ENCODE measurements at regions not wholly inside any gene's neighbourhood (a gene's known extent, or its start where the extent isn't known, plus 50 kb on each side); places are given as distances from the start of the nearest gene placed in this dataset.
A peak's percentile ranks its signal among the peaks of the same experiment; 100 is the strongest.
"Not testable (repeated sequence)": the region's sequence is repeated elsewhere in the genome, so short reads cannot be mapped to it uniquely, and the experiment has no call there.

DNA sequence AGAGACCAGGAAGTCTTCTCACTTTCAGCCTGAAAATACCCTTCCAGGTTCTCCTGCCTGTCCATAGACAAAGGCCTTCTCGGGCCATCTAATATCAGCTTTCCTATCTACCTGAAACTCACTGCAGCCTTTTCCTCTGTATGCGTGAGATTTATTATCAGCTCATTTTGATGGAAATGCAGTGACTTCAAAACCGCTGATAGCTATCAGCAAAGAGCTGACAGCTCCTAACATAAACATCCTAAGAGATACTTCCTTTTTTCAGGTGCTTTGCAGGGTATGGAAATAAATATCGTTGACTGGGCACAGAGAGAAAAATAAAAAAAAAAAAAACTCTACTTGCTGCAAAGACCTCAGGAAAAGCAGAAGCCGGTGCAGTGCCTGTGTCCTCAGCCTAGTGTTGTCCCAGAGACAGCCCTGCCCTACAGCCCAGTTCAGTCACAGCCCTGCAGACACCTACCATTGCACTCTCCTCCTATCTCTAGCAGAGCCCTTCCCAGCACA is 215.0 kb upstream of the EGLN3 start:
- Histone ChIP-seq H3K27ac (ENCODE audit: low read depth, low read length) (no peak overlapping the region), H3K36me3 (ENCODE audit: control insufficient read depth in 3 of 3, insufficient read depth in 3 of 3, low read length in 3 of 3) (no peaks in the 10 kb centered on the region)

DNA sequence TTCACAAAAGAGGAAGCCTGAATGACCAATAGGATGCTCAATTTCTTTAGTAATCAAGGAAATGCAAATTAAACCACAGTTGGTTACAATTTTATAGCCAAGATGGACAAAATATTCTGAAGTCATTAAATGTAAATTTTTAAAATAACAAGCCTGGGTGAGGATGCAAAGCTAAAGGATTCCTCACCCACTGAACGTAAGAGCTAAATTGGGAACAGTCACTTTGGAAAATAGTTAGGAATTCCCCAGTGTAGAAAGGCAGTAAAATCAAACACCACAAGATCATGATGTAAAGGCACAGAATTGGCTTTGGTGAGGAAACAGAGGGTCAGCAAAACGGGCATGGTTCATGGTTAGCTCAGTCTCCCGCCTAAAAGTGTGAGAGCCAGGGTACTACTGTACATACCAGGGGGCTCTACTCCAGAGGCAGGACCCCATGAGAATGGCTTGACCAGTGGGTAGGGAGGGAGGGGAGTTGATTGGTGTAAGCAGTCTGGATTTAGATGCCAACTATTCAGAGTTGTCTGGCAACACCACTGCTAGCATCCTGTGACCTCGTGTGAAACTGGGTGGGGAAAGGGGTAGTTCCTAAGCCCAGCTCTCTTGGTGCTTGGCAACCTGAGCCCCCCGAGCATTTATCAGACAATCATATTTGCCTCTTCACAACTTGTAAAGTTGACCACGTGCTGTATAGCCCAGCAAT is 213.4 kb upstream of the EGLN3 start:
- Histone ChIP-seq H3K9ac (ENCODE audit: low read depth in 1 of 3, low read length in 3 of 3) (no peak overlapping the region), H3K4me3 (ENCODE audit: low read length in 3 of 3) (no peak overlapping the region)

More for the DNA sequence above, 215.0 kb upstream of the EGLN3 start:
- Histone ChIP-seq H3K27me3 (ENCODE audit: control insufficient read depth in 3 of 3, insufficient read depth in 3 of 3, low read length in 3 of 3) (no peaks in the 10 kb centered on the region), H3K9ac (ENCODE audit: low read depth in 1 of 3, low read length in 3 of 3) (no peak overlapping the region), H3K4me3 (ENCODE audit: low read length in 3 of 3) (no peak overlapping the region), H3K9me3 (ENCODE audit: control insufficient read depth in 3 of 3, low read length in 3 of 3) (no peaks in the 10 kb centered on the region), H3K4me1 (ENCODE audit: control insufficient read depth in 3 of 3, insufficient read depth in 3 of 3, low read length in 3 of 3) (no peaks in the 10 kb centered on the region)

DNA sequence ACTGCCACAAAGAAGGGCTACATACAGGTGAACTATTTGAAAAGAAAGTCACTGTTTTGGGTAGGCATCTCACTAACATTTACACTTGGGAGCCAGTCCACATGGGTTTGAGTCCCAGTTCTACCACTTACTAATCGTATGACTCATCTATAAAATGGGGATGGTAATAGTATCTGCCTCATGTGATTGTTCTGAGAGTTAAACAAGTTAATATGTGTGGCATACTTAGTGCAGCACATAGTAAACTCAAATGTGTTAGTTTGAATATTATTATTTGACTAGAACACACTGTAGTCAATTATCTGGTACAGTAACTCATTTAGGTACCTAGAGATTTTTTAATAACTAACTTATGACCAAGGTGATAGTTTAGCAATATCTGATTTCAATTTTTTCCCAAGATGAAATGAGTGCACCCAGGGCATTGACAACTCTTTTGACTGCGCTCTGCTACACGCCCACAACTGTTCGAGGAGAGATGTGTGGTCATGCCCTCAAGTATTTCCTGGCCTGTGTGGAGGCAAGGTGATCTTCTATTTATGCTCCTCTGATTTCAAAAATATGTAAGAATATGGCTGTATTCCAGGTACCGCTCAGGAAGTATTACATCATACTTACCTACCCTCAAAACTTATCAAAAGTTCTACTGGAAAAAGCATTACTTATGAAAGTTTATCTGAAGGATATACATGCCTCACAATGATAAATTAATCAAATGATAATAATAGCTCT is 210.6 kb upstream of the EGLN3 start:
- no peak overlapping the region for H3K4me3 ChIP-seq (ENCODE audit: low read length in 3 of 3)
- no peaks in the 10 kb centered on the region for H3K36me3 ChIP-seq (ENCODE audit: control insufficient read depth in 3 of 3, insufficient read depth in 3 of 3, low read length in 3 of 3)
- H3K27ac ChIP-seq (ENCODE audit: low read depth, low read length) = no peak overlapping the region
- H3K27me3 ChIP-seq (ENCODE audit: control insufficient read depth in 3 of 3, insufficient read depth in 3 of 3, low read length in 3 of 3) = no peaks in the 10 kb centered on the region
- no peaks in the 10 kb centered on the region for H3K4me1 ChIP-seq (ENCODE audit: control insufficient read depth in 3 of 3, insufficient read depth in 3 of 3, low read length in 3 of 3)
- H3K9ac ChIP-seq (ENCODE audit: low read depth in 1 of 3, low read length in 3 of 3) = no peak overlapping the region
- H3K9me3 ChIP-seq (ENCODE audit: control insufficient read depth in 3 of 3, low read length in 3 of 3) = no peaks in the 10 kb centered on the region

More for the DNA sequence above, 213.4 kb upstream of the EGLN3 start:
- no peaks in the 10 kb centered on the region for H3K36me3 ChIP-seq (ENCODE audit: control insufficient read depth in 3 of 3, insufficient read depth in 3 of 3, low read length in 3 of 3)
- H3K4me1 ChIP-seq (ENCODE audit: control insufficient read depth in 3 of 3, insufficient read depth in 3 of 3, low read length in 3 of 3) = no peaks in the 10 kb centered on the region
- H3K9me3 ChIP-seq (ENCODE audit: control insufficient read depth in 3 of 3, low read length in 3 of 3) = no peaks in the 10 kb centered on the region
- H3K27me3 ChIP-seq (ENCODE audit: control insufficient read depth in 3 of 3, insufficient read depth in 3 of 3, low read length in 3 of 3) = no peaks in the 10 kb centered on the region
- no peak overlapping the region for H3K27ac ChIP-seq (ENCODE audit: low read depth, low read length)

DNA sequence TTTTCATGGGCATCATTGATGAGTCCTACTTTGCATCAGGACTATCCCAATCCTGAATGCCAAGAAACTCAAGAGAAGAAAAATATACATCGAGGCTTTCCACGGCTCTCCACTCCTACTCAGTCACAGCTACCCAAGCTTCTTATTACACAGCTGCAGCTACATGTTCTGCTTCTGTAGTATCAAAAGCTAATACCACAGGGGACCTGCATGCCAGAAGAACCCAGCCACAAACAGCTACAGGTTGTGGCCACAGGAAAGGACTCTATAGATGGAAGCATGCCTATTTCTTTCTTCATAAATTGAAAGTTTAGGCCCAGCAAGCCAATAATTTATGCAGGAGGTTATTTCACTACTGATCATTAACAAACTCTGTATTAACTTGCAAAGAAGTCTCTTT is 209.7 kb upstream of the EGLN3 start:
- Histone ChIP-seq H3K27me3 (ENCODE audit: control insufficient read depth in 3 of 3, insufficient read depth in 3 of 3, low read length in 3 of 3) (no peaks in the 10 kb centered on the region), H3K36me3 (ENCODE audit: control insufficient read depth in 3 of 3, insufficient read depth in 3 of 3, low read length in 3 of 3) (no peaks in the 10 kb centered on the region), H3K27ac (ENCODE audit: low read depth, low read length) (no peak overlapping the region), H3K4me1 (ENCODE audit: control insufficient read depth in 3 of 3, insufficient read depth in 3 of 3, low read length in 3 of 3) (no peaks in the 10 kb centered on the region), H3K9ac (ENCODE audit: low read depth in 1 of 3, low read length in 3 of 3) (no peak overlapping the region), H3K4me3 (ENCODE audit: low read length in 3 of 3) (no peak overlapping the region), H3K9me3 (ENCODE audit: control insufficient read depth in 3 of 3, low read length in 3 of 3) (no peaks in the 10 kb centered on the region)

DNA sequence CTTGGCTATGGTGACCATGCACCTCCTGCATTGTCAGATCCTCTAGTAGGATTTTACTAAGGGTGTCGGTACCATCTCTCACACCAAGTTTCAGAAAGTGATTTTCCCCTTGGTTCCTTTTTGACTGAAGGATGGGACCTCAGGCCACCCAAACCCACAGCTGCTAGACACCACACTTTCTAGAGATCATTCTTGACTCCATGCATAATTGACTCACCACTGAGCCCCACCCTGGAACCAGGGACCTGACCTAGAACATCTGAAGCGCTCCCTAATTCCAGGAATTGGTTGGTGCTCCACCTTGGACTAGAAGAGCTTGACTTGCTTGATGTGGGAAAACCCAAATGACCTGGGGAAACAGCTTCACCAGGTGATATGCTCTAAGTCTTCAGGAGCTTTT is 206.8 kb upstream of the EGLN3 start:
- Histone ChIP-seq H3K9me3 (ENCODE audit: control insufficient read depth in 3 of 3, low read length in 3 of 3) (no peaks in the 10 kb centered on the region), H3K27me3 (ENCODE audit: control insufficient read depth in 3 of 3, insufficient read depth in 3 of 3, low read length in 3 of 3) (no peaks in the 10 kb centered on the region), H3K4me3 (ENCODE audit: low read length in 3 of 3) (no peak overlapping the region), H3K9ac (ENCODE audit: low read depth in 1 of 3, low read length in 3 of 3) (no peak overlapping the region), H3K27ac (ENCODE audit: low read depth, low read length) (no peak overlapping the region), H3K4me1 (ENCODE audit: control insufficient read depth in 3 of 3, insufficient read depth in 3 of 3, low read length in 3 of 3) (no peaks in the 10 kb centered on the region), H3K36me3 (ENCODE audit: control insufficient read depth in 3 of 3, insufficient read depth in 3 of 3, low read length in 3 of 3) (no peaks in the 10 kb centered on the region)

DNA sequence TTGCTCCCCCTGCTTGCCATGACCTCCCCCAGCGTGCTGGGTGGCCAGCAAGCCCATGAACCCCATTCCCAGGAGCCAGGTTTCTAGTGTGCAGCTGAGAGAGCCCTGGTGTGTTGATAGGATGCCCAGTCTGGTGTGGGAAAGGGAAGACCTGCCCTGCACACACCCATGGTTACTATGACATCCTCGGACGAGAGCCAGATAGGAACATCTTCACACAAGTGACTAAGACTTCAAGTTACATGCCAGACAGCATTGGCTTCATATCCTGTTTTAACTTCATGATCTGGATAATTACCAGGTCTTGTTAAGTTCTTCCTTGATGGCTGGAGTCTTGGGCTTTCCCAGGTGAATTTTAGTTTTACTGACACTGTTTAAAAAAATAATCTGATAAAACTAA is 196.6 kb upstream of the EGLN3 start:
- H3K36me3 ChIP-seq (ENCODE audit: control insufficient read depth in 3 of 3, insufficient read depth in 3 of 3, low read length in 3 of 3) = no peaks in the 10 kb centered on the region
- H3K9ac ChIP-seq (ENCODE audit: low read depth in 1 of 3, low read length in 3 of 3) = no peak overlapping the region
- H3K27ac ChIP-seq (ENCODE audit: low read depth, low read length) = no peak overlapping the region
- no peaks in the 10 kb centered on the region for H3K9me3 ChIP-seq (ENCODE audit: control insufficient read depth in 3 of 3, low read length in 3 of 3)
- H3K4me1 ChIP-seq (ENCODE audit: control insufficient read depth in 3 of 3, insufficient read depth in 3 of 3, low read length in 3 of 3) = peaks cover 0 to 4% (median 0%) of the 10 kb centered on the region in 3 donors
- no peak overlapping the region for H3K4me3 ChIP-seq (ENCODE audit: low read length in 3 of 3)
- no peaks in the 10 kb centered on the region for H3K27me3 ChIP-seq (ENCODE audit: control insufficient read depth in 3 of 3, insufficient read depth in 3 of 3, low read length in 3 of 3)

DNA sequence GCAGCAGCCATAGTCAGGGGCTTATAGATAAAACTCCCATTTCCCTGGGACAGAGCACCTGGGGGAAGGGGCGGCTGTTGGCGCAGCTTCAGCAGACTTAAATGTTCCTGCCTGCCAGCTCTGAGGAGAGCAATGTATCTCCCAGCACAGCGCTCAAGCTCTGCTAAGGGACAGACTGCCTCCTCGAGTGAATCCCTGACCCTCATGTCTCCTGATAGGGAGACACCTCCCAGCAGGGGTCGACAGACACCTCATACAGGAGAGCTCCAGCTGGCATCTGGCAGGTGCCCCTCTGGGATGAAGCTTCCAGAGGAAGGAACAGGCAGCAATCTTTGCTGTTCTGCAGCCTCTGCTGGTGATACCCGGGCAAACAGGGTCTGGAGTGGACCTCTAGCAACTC is 189.3 kb upstream of the EGLN3 start:
- H3K4me3 ChIP-seq (ENCODE audit: low read length in 3 of 3); H3K9me3 ChIP-seq (ENCODE audit: control insufficient read depth in 3 of 3, low read length in 3 of 3); H3K9ac ChIP-seq (ENCODE audit: low read depth in 1 of 3, low read length in 3 of 3); H3K27me3 ChIP-seq (ENCODE audit: control insufficient read depth in 3 of 3, insufficient read depth in 3 of 3, low read length in 3 of 3); H3K27ac ChIP-seq (ENCODE audit: low read depth, low read length); H3K36me3 ChIP-seq (ENCODE audit: control insufficient read depth in 3 of 3, insufficient read depth in 3 of 3, low read length in 3 of 3): not testable (repeated sequence)
- H3K4me1 ChIP-seq (ENCODE audit: control insufficient read depth in 3 of 3, insufficient read depth in 3 of 3, low read length in 3 of 3) = peaks cover 0 to 11% (median 8%) of the 10 kb centered on the region in 3 donors

DNA sequence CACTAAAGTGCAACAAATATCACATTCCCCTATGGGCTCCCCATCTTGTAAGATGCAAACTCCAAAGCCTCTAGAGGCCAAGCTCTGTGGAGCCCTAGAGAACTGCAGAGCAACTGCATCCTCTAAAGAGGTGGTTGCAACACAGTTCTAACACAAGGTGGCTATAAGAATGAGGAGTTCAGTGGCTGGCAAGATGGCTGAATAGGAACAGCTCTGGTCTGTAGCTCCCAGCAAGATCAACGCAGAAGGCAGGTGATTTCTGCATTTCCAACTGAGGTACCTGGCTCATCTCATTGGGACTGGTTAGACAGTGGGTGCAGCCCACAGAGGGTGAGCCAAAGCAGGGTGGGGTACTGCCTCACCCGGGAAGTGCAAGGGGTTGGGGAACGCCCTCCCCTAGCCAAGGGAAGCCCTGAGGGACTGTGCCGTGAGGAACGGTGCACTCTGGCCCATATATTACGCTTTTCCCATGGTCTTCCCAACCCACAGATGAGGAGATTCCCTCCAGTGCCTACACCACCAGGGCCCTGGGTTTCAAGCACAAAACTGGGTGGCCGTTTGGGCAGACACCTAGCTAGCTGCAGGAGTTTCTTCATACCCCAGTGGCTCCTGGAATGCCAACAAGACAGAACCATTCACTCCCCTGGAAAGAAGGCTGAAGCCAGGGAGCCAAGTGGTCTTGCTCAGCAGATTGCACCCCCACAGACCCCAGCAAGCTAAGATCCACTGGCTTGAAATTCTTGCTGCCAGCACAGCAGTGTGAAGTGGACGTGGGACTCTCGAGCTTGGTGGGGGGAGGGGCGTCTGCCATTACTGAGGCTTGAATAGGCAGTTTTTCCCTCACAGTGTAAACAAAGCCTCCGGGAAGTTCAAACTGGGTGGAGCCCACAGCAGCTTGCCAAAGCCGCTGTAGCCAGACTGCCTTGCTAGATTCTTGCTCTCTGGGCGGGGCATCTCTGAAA is 188.6 kb upstream of the EGLN3 start:
- peaks cover 0 to 11% (median 8%) of the 10 kb centered on the region in 3 donors for H3K4me1 ChIP-seq (ENCODE audit: control insufficient read depth in 3 of 3, insufficient read depth in 3 of 3, low read length in 3 of 3)
- H3K27me3 ChIP-seq (ENCODE audit: control insufficient read depth in 3 of 3, insufficient read depth in 3 of 3, low read length in 3 of 3); H3K36me3 ChIP-seq (ENCODE audit: control insufficient read depth in 3 of 3, insufficient read depth in 3 of 3, low read length in 3 of 3); H3K9me3 ChIP-seq (ENCODE audit: control insufficient read depth in 3 of 3, low read length in 3 of 3); H3K27ac ChIP-seq (ENCODE audit: low read depth, low read length); H3K9ac ChIP-seq (ENCODE audit: low read depth in 1 of 3, low read length in 3 of 3): not testable (repeated sequence)
- peak overlapping the region in 1 of 3 donors; percentile 35 for H3K4me3 ChIP-seq (ENCODE audit: low read length in 3 of 3)

DNA sequence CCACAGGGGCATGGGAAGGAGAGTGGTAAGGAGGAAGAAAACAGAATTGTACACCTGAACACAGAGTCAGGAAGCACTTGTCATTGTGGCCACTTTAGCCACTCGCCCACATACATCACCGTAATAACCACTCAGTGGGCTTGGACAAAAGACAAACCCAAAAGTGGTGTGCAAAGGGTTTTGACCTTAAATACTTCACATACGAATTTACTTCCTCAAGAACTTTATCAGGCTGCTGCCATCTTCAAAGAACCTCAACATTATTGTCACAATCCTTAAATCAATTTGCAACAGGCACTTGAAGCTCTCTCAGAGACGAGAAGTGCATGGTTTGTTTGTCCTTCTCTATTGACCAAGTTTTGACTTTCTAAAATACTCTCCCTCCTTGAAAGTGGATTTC is 187.3 kb upstream of the EGLN3 start:
- Histone ChIP-seq H3K4me1 (ENCODE audit: control insufficient read depth in 3 of 3, insufficient read depth in 3 of 3, low read length in 3 of 3) (peaks cover 0 to 11% (median 8%) of the 10 kb centered on the region in 3 donors), H3K27me3 (ENCODE audit: control insufficient read depth in 3 of 3, insufficient read depth in 3 of 3, low read length in 3 of 3) (no peaks in the 10 kb centered on the region), H3K4me3 (ENCODE audit: low read length in 3 of 3) (no peak overlapping the region), H3K9me3 (ENCODE audit: control insufficient read depth in 3 of 3, low read length in 3 of 3) (no peaks in the 10 kb centered on the region), H3K9ac (ENCODE audit: low read depth in 1 of 3, low read length in 3 of 3) (no peak overlapping the region), H3K36me3 (ENCODE audit: control insufficient read depth in 3 of 3, insufficient read depth in 3 of 3, low read length in 3 of 3) (no peaks in the 10 kb centered on the region), H3K27ac (ENCODE audit: low read depth, low read length) (no peak overlapping the region)
